ENCODE measurements at regions not wholly inside any gene's neighbourhood (a gene's known extent, or its start where the extent isn't known, plus 50 kb on each side); places are given as distances from the start of the nearest gene placed in this dataset.

DNA sequence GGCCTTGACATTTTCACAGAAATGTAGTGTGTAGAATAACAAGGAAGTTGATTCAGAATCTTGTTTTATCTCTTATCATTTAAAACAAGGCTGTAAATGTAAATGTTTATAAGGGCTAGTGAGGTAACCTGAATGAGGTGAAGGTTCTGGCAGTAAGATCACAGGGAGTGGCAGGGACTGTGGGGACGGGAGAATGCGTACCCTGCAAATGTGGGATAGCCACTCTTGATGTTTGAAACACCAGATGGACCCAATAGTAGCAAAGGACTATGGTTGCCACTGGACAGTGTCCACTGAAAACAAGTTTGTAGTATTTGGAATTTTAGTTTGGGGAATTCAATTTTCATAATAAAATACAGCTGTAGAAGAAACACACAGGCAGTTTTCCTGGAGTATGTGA is 155.3 kb downstream of the FHIP1A start:
- TF ChIP-seq CAMTA2 (CRISPR knock-in tag; conservative IDR thresholded peaks at IDR 0.05) (no peak), PHF21A (IDR thresholded peaks at IDR 0.05; ENCODE audit: borderline replicate concordance, low read depth) (no peak), POU5F1 (IDR thresholded peaks at IDR 0.05; ENCODE audit: borderline replicate concordance, low read depth, low read length, partially characterized antibody) (no peak), CREB1 (IDR thresholded peaks at IDR 0.05) (no peak), CREB1 (CRISPR knock-in tag; IDR thresholded peaks at IDR 0.05) (no peak), EGR1 (conservative IDR thresholded peaks at IDR 0.05) (no peak), SMARCB1 (IDR thresholded peaks at IDR 0.05; ENCODE audit: insufficient read length, low read depth) (no peak), MAZ (CRISPR knock-in tag; conservative IDR thresholded peaks at IDR 0.05 in 1 of 2, IDR thresholded peaks at IDR 0.05 in 1 of 2) (no peak), SIN3A (IDR thresholded peaks at IDR 0.05; ENCODE audit: borderline replicate concordance in 2 of 2, control insufficient read depth in 1 of 2, low read depth in 2 of 2, low read length in 2 of 2) (no peak), ZC3H4 (CRISPR knock-in tag; IDR thresholded peaks at IDR 0.05; ENCODE audit: borderline replicate concordance) (no peak)
